ENCODE measurements at regions not wholly inside any gene's neighbourhood (a gene's known extent, or its start where the extent isn't known, plus 50 kb on each side); places are given as distances from the start of the nearest gene placed in this dataset.

DNA sequence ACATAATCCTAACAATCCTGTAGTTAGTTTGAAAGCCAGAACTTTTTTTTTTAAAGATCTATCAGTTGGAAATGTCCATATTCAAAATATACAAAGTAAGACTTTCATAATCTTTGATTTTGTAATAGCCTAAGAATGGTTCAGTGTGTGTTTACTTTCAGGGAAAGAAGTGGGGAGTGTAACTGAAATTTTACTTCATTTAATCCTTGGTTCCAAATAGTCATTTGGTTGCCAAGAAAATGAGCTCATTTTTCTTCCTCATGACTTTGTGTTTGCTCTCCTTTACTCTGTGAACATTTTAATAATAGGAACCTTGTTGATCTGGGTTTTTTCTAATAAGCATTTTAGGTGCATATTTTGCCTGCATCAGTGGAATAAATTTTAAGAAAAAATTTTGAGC, 278.8 kb downstream of the SLITRK6 start:
- no peaks in the 10 kb centered on the region for H4K20me1 ChIP-seq (ENCODE audit: control insufficient read depth, insufficient read depth, low read length, poor library complexity, severe bottlenecking)
- ChIA-PET CTCF (no interaction called here), POLR2A (no interaction called here)
- no peak overlapping the region for H2AFZ ChIP-seq (ENCODE audit: insufficient read depth, low read depth, low read length, poor library complexity, severe bottlenecking)
- no peak overlapping the region for H3K4me3 Mint-ChIP-seq
- peaks cover 5% of the 10 kb centered on the region for H3K9me3 Mint-ChIP-seq (ENCODE audit: insufficient read depth)
- H3K4me3 ChIP-seq (ENCODE audit: control extremely low read depth in 1 of 5, extremely low read depth in 1 of 5, insufficient read depth in 1 of 5, low read depth in 2 of 5, low read length in 4 of 5), result no peak overlapping the region
- intact Hi-C loops (cut with micrococcal nuclease), result no loop called here
- H3K4me1 ChIP-seq (ENCODE audit: control insufficient read depth in 2 of 2, insufficient read depth in 2 of 2, low read length in 2 of 2), result no peaks in the 10 kb centered on the region
- no peaks in the 10 kb centered on the region for H3K27me3 Mint-ChIP-seq
- DNase-seq, result no peak
- H3K9ac ChIP-seq (ENCODE audit: low read length), result no peak overlapping the region
- no peaks in the 10 kb centered on the region for H3K4me1 Mint-ChIP-seq
- H3K36me3 ChIP-seq (replicated peaks in 1 of 2; ENCODE audit: control extremely low read depth in 1 of 2, control insufficient read depth in 1 of 2, extremely low read depth in 1 of 2, insufficient read depth in 2 of 2, low read length in 1 of 2), result no peaks in the 10 kb centered on the region
- TF ChIP-seq, protein P1, sequence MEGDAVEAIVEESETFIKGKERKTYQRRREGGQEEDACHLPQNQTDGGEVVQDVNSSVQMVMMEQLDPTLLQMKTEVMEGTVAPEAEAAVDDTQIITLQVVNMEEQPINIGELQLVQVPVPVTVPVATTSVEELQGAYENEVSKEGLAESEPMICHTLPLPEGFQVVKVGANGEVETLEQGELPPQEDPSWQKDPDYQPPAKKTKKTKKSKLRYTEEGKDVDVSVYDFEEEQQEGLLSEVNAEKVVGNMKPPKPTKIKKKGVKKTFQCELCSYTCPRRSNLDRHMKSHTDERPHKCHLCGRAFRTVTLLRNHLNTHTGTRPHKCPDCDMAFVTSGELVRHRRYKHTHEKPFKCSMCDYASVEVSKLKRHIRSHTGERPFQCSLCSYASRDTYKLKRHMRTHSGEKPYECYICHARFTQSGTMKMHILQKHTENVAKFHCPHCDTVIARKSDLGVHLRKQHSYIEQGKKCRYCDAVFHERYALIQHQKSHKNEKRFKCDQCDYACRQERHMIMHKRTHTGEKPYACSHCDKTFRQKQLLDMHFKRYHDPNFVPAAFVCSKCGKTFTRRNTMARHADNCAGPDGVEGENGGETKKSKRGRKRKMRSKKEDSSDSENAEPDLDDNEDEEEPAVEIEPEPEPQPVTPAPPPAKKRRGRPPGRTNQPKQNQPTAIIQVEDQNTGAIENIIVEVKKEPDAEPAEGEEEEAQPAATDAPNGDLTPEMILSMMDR (IDR thresholded peaks at IDR 0.05), result no peak
- TF ChIP-seq EZH2 (IDR thresholded peaks at IDR 0.05; ENCODE audit: borderline replicate concordance, insufficient read depth, low read depth, low read length, poor library complexity, severe bottlenecking), result no peak
- no peaks in the 10 kb centered on the region for H3K27me3 ChIP-seq (replicated peaks in 1 of 4; ENCODE audit: control extremely low read depth in 1 of 4, control insufficient read depth in 3 of 4, insufficient read depth in 4 of 4, low read length in 3 of 4)
- no peak overlapping the region for H3K27ac Mint-ChIP-seq
- H3K4me2 ChIP-seq (replicated peaks; ENCODE audit: low read depth, low read length, poor library complexity, severe bottlenecking), result no peak overlapping the region
- H3K9me3 ChIP-seq (ENCODE audit: control extremely low read depth in 1 of 3, control insufficient read depth in 2 of 3, insufficient read depth in 1 of 3, low read length in 2 of 3), result no peaks in the 10 kb centered on the region
- H3K27ac ChIP-seq (ENCODE audit: low read length in 2 of 2), result no peak overlapping the region
- ATAC-seq (ENCODE audit: low read depth), result no peak
- H3K79me2 ChIP-seq (ENCODE audit: control insufficient read depth, insufficient read depth, low read length), result no peaks in the 10 kb centered on the region

DNA sequence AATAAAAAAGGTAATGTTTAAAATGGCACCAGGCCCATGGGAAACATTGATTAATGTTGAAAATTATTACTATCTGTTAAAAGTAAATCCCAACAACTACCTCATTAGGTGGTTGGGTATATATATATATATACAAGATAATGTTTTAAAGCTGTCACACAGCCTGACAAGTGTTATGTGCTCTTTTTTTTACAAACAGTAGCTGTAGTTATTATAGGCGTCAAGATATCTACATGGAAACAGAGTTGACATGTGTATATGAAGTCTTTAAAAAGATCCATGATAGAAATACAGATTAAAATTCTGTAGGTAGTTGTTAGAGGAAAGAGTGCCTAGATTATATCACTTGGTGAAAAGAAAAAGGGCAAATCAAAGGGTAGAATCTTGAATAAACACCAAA, 279.9 kb downstream of the SLITRK6 start:
- H3K27me3 Mint-ChIP-seq, result no peaks in the 10 kb centered on the region
- ChIA-PET POLR2A (no interaction called here), CTCF (no interaction called here)
- no peaks in the 10 kb centered on the region for H3K9me3 ChIP-seq (ENCODE audit: control extremely low read depth in 1 of 3, control insufficient read depth in 2 of 3, insufficient read depth in 1 of 3, low read length in 2 of 3)
- WGBS (ENCODE audit: insufficient coverage), result 80% methylated on average over 1 of the region's 1 CpG
- H3K4me2 ChIP-seq (replicated peaks; ENCODE audit: low read depth, low read length, poor library complexity, severe bottlenecking), result no peak overlapping the region
- no peaks in the 10 kb centered on the region for H3K27me3 ChIP-seq (replicated peaks in 1 of 4; ENCODE audit: control extremely low read depth in 1 of 4, control insufficient read depth in 3 of 4, insufficient read depth in 4 of 4, low read length in 3 of 4)
- intact Hi-C loops (cut with micrococcal nuclease), result no loop called here
- ATAC-seq (ENCODE audit: low read depth) (no peak), DNase-seq (no peak)
- no peak overlapping the region for H2AFZ ChIP-seq (ENCODE audit: insufficient read depth, low read depth, low read length, poor library complexity, severe bottlenecking)
- H3K79me2 ChIP-seq (ENCODE audit: control insufficient read depth, insufficient read depth, low read length), result no peaks in the 10 kb centered on the region
- no peak overlapping the region for H3K4me3 Mint-ChIP-seq
- H3K27ac ChIP-seq (ENCODE audit: low read length in 2 of 2), result no peak overlapping the region
- H3K9ac ChIP-seq (ENCODE audit: low read length), result no peak overlapping the region
- H3K27ac Mint-ChIP-seq, result no peak overlapping the region
- H3K9me3 Mint-ChIP-seq (ENCODE audit: insufficient read depth), result peaks cover 5% of the 10 kb centered on the region
- H3K36me3 ChIP-seq (replicated peaks in 1 of 2; ENCODE audit: control extremely low read depth in 1 of 2, control insufficient read depth in 1 of 2, extremely low read depth in 1 of 2, insufficient read depth in 2 of 2, low read length in 1 of 2), result no peaks in the 10 kb centered on the region
- no peak for TF ChIP-seq EZH2 (IDR thresholded peaks at IDR 0.05; ENCODE audit: borderline replicate concordance, insufficient read depth, low read depth, low read length, poor library complexity, severe bottlenecking)
- TF ChIP-seq, protein P1 (IDR thresholded peaks at IDR 0.05), result no peak
- H3K4me1 Mint-ChIP-seq, result no peaks in the 10 kb centered on the region
- no peak overlapping the region for H3K4me3 ChIP-seq (ENCODE audit: control extremely low read depth in 1 of 5, extremely low read depth in 1 of 5, insufficient read depth in 1 of 5, low read depth in 2 of 5, low read length in 4 of 5)
- H3K4me1 ChIP-seq (ENCODE audit: control insufficient read depth in 2 of 2, insufficient read depth in 2 of 2, low read length in 2 of 2), result no peaks in the 10 kb centered on the region
- no peaks in the 10 kb centered on the region for H4K20me1 ChIP-seq (ENCODE audit: control insufficient read depth, insufficient read depth, low read length, poor library complexity, severe bottlenecking)

All from B cell (primary cell).